Stimulated activated CD4-positive, alpha-beta T cell treated with anti-CD3 and anti-CD28 coated beads, Interleukin-1b, Interleukin-23, amount 100 ng/mL, for 4 hours (primary cell): ENCODE measurements at regions not wholly inside any gene's neighbourhood (a gene's known extent, or its start where the extent isn't known, plus 50 kb on each side); places are given as distances from the start of the nearest gene placed in this dataset.
"Not testable (repeated sequence)": the region's sequence is repeated elsewhere in the genome, so short reads cannot be mapped to it uniquely, and the experiment has no call there.

ENCODE experiments used
- DNase-seq, 2 donors: peaks; one replicate each; pipeline ENCODE4 v3.0.0-alpha.2; 2020; ENCODE audit warnings: low read depth in 2 of 2

- DNase-seq = no peak
Measured at GRCh38 chr2:12618576-12618975, 98.2 kb upstream of the TRIB2 start.

- DNase-seq = no peak
Measured at GRCh38 chr2:12619975-12620374, 96.8 kb upstream of the TRIB2 start.

DNA sequence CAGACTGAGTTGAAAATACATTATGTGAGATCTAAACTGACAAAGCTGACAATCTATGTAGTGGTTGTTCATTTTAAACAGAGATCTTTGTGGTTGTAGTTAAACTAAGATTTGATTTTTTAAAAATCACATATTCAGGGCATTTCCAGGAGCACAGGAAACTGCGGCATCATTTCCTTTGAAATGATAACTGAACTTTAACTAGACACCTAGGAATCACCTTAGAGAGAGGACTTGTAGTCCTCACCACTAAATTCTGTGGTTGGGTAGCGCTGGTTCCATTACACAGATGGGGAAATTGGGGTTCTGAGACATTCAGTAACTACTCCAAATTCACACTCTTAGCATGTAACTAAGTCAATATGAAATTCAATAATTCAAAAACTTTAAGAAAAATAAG lies 96.0 kb upstream of the TRIB2 start:
- DNase-seq = no peak

GRCh38 chr2:12623051-12623450 lies 93.7 kb upstream of the TRIB2 start:
- no peak for DNase-seq

DNA sequence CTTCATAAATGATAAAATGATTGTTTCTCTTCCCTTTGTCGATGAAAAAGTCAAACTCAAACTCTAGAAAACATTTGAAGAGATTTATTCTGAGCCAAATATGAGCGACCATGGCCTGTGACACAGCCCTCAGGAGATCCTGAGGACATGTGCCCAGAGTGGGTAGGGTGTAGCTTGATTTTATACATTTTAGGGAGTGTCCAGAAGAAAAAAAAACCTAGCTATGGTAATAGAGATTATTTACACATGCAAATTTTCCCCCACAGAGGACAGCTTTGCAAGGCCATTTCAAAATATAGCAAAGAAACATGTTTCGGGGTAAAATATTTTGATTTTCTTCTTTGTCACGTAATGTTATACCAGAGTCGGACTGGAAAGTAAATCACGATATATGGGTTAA lies 92.4 kb upstream of the TRIB2 start:
- no peak for DNase-seq

DNA sequence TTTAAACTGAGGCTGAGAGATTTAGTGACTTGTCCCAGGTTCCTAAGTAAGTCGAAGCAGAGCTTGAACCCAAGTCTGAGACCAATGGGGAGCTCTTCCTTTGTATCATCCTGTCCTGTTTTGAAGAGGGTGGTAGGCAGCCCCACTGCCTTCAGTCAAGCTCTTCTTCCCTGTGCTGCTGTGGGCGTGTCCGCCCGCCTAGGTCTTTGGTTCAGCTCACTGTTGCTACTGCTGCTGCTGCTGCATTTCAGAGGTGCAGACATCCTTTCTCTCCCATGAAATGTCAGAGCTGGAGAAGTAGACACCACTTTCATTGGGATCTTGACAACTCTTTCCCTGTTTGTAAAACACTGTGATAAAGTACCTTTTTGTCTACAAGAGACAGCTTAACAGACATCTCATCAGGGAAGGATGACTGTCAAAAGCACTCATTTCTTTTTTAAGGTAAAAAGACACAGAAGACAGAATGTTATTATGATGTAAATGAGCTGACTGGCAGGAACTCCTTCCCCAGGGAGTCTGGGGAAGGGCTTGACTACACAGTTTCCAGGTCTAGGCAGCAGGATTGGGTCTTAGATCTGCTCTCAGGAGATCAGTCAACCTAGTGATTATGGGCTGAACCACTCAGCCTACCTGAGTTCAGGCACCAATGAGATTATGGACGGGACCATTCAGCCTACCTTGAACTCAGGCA lies 91.7 kb upstream of the TRIB2 start:
- no peak for DNase-seq

- DNase-seq = not testable (repeated sequence)
Measured at GRCh38 chr2:12628541-12628940, 88.2 kb upstream of the TRIB2 start.

DNA sequence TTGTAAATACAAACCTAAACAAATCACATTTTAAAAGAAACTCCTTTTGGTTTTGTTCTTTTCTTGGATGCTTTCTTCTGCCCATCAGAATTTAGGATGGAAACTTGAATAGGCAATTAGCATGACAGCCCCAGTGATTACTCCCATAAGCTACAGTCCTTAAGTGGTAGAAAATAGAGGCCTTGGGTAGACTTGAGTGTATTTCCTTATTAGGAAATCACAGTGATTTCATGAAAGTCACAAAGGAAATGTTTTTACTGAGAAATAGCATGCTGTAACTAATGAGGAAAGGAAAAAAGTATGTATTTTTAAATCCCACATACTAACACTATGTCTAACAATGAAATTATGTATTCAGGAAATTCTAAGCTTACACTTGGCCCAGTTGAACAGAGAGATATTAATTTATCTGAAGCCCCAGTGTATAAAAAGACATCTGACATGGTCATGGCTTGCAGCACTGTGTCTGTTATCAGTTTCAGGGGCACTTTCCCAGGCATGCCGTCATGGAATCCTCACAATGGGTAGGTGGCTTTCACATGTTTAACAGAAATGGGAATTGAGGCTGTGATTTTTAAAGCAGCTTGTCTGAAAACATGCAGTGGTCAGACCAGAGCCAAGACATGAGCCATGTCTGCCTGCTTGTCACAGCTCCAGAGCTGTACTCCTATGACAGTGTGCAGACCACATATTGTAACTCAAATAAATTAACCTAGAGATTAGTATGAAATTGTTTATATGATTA lies 79.7 kb upstream of the TRIB2 start:
- DNase-seq = no peak

GRCh38 chr2:12637754-12638153 lies 79.0 kb upstream of the TRIB2 start:
- DNase-seq = no peak

- DNase-seq = no peak
Measured at GRCh38 chr2:12641441-12641840, 75.3 kb upstream of the TRIB2 start.

- DNase-seq = no peak
Measured at GRCh38 chr2:12642332-12642731, 74.4 kb upstream of the TRIB2 start.

DNA sequence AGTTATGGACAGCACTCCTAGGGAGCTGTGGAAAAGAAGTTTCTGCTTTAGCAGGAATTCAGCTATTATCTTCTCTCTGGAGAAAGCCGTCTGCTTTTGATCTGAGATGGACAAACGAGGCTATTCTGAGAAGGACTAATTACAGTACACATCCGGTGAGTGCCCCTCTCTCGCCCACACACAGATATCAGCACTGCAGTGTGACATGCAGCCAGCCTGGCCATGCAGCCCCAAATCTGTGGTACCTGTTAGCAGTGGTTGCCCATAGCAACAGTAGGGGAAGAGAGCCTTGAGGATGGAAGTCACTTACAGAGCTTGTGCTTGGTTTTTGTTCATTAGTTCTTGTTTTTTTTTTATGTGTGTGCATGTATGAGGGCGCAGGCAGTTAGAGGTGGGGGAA lies 73.9 kb upstream of the TRIB2 start:
- DNase-seq = no peak

DNA sequence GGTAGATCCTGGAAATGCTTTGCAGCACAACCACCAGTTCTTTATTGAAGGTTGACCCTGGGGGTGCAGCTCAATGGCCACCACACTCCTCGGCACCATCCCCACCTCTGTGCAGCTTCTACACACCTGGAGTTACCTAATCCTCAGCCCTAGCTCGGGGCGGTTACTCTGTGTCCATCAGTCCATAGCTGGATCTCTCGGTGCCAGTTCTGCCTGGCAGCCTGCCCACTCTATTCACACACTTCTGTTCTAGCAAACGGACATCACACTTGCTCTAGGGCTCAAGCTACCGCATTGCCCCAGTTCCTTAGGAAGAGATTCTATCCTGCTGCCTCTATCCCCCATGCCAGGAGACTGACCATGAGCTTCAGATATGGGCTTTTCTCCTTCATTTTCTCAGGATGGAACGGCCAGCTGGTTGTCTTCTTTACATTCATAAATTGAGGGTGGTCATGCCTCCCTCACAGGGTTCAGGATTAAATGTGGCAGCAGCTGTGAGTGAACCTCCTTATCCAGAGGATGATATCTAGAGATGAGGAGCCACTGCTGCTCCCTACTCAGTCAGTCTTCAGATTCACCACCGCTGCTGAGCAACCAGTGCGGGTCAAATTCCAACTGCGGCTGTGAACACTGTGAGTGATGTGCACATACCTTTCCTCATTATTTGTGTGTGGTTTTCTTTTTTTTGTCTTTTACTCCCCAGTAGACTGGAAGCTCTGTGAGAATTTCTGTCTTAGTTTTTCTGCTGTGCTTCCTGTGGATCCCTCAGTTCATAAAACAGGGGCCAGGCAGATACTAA lies 66.9 kb upstream of the TRIB2 start:
- no peak for DNase-seq

GRCh38 chr2:12651641-12652040 lies 65.1 kb upstream of the TRIB2 start:
- no peak for DNase-seq

DNA sequence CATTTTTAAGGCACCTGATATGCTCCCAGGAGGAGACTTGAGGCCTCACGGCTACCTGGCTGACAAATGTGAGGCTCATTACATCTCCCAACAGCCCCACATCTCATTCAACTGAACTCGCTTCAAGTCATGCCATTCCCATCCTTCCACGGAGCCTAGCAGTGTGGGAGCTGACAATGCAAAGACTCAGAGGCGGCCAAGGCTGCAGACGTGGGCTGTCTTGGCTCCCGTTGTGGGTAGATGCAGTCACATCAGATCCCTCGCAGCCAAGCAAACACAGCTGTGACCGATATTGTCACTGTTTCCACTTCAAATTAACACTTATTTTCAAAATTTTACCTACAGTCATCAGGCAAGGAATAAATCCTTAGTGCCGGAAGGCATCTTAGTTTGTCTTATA lies 64.0 kb upstream of the TRIB2 start:
- no peak for DNase-seq

DNA sequence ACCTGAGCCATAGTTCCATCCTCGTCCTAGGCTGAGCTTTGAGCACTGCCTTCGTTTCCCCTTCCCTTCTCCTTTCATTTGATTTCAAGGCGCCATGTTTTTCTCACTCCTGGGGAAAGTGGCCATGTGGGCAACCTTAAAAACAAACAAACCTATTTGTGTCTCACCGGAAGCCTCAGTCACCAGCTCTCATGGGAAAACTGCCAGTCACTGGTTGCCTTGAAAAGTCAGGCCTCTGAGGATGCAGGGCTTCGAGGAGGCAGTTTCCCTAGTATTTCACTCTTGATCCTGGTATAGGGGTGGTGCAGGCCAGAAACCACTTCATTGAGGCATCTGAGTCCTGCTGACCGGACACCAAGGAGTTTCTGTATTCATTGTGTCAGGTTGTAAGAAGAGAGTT lies 59.2 kb upstream of the TRIB2 start:
- DNase-seq = no peak

- DNase-seq = no peak
Measured at GRCh38 chr2:12658310-12658945, 58.3 kb upstream of the TRIB2 start.

- DNase-seq = no peak
Measured at GRCh38 chr2:12661489-12661888, 55.2 kb upstream of the TRIB2 start.

- no peak for DNase-seq
Measured at GRCh38 chr2:12663306-12664037, 53.3 kb upstream of the TRIB2 start.

DNA sequence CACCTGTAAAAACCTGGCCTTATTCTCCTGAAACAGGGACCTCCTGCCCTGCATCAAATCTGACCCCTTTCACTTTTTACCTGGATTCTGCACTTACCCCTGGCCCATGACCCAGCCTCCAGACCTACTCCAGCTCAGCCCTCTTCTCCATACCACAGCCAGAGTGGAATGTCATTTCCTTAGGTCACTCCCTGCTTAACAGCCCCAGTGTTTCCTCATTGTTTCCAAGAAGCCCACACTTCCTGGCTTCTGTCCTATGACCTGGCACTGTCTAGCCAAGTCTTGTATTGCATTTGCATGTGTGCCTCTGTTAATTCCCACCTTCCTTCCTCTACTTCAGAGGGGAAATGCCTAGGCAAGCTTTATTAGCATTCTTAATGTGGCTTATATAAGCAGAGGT lies 51.4 kb upstream of the TRIB2 start:
- DNase-seq = no peak

DNA sequence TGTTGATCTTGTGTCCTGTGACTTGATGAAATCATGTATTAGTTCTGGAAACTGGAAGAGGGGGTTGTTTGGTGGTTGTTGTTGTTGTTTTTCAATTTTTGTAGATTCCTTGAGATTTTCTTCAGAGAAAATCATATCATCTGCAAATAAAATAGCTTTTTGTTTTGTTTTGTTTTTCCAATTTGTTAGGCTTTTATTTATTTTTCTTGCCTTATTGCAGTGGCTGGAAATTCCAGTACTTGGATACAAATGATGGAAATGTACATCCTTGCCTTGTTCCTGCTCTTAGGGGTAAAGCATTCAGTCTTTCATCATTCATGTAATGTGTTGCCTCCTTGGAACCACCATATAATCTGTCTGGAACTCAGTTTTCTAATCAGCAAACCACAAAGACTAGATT lies 50.3 kb upstream of the TRIB2 start:
- no peak for DNase-seq
